Endothelial cell (in vitro differentiated cells): ENCODE measurements at regions not wholly inside any gene's neighbourhood (a gene's known extent, or its start where the extent isn't known, plus 50 kb on each side); places are given as distances from the start of the nearest gene placed in this dataset.

Source experiments
- DNase-seq: peaks from one replicate; pipeline ENCODE4 v3.0.0; 2021; ENCODE audit warnings: low spot score
- H3K27ac Mint-ChIP-seq: one replicate; pipeline ENCODE4 v1.8.0; 2021; ENCODE audit warnings: mixed read lengths, inconsistent platforms; ENCODE audit not compliant: unreplicated experiment
- H3K27me3 Mint-ChIP-seq: one replicate; pipeline ENCODE4 v1.8.0; 2021; ENCODE audit warnings: mild to moderate bottlenecking, moderate library complexity, mixed read lengths, inconsistent platforms; ENCODE audit not compliant: unreplicated experiment
- H3K36me3 Mint-ChIP-seq: one replicate; pipeline ENCODE4 v1.8.0; 2021; ENCODE audit warnings: mild to moderate bottlenecking, low read depth, mixed read lengths, inconsistent platforms; ENCODE audit not compliant: unreplicated experiment
- H3K4me1 Mint-ChIP-seq: one replicate; pipeline ENCODE4 v1.8.0; 2021; ENCODE audit warnings: mild to moderate bottlenecking, mixed read lengths, inconsistent platforms; ENCODE audit not compliant: unreplicated experiment
- H3K4me3 Mint-ChIP-seq: one replicate; pipeline ENCODE4 v1.8.0; 2021; ENCODE audit warnings: mild to moderate bottlenecking, mixed read lengths, inconsistent platforms; ENCODE audit not compliant: unreplicated experiment
- H3K9me3 Mint-ChIP-seq: one replicate; pipeline ENCODE4 v1.8.0; 2021; ENCODE audit warnings: mixed read lengths, inconsistent platforms; ENCODE audit not compliant: unreplicated experiment
- TF ChIP-seq, protein P1 (sequence below): fragments of 200-600 bp; sonication (generic); IDR thresholded peaks from one replicate; pipeline ENCODE4 v1.5.0; 2021; ENCODE audit warnings: antibody characterized with exemption; ENCODE audit not compliant: unreplicated experiment

DNA sequence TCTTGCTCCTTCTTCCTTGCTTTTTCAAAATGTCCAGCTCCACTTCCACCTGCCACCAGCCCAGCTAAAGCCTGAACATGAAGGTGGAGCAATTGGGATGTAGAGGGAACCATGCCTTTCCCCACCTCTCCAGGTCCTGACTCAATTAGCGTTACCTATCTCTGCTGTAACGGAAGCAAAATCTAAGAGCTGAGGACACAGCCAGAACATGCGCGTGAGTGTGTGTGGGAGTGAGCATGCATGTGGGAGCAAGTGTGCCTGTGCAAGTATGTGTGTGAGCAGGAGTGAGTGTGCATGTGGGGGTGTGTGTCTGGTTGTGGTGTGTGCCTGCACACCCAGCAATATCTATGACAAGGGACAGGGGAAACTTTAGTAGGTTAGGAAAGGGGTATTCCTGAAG lies 364.5 kb downstream of the MID1IP1 start:
- Mint-ChIP-seq H3K9me3 (no peaks in the 10 kb centered on the region), H3K4me3 (no peak overlapping the region), H3K4me1 (peaks cover 4% of the 10 kb centered on the region), H3K27ac (no peak overlapping the region), H3K36me3 (no peaks in the 10 kb centered on the region), H3K27me3 (peaks cover 5% of the 10 kb centered on the region)
- DNase-seq = no peak
- TF ChIP-seq, protein P1, sequence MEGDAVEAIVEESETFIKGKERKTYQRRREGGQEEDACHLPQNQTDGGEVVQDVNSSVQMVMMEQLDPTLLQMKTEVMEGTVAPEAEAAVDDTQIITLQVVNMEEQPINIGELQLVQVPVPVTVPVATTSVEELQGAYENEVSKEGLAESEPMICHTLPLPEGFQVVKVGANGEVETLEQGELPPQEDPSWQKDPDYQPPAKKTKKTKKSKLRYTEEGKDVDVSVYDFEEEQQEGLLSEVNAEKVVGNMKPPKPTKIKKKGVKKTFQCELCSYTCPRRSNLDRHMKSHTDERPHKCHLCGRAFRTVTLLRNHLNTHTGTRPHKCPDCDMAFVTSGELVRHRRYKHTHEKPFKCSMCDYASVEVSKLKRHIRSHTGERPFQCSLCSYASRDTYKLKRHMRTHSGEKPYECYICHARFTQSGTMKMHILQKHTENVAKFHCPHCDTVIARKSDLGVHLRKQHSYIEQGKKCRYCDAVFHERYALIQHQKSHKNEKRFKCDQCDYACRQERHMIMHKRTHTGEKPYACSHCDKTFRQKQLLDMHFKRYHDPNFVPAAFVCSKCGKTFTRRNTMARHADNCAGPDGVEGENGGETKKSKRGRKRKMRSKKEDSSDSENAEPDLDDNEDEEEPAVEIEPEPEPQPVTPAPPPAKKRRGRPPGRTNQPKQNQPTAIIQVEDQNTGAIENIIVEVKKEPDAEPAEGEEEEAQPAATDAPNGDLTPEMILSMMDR = no peak

- DNase-seq = no peak
- H3K27me3 Mint-ChIP-seq = peaks cover 3% of the 10 kb centered on the region
- peaks cover 4% of the 10 kb centered on the region for H3K4me1 Mint-ChIP-seq
- H3K27ac Mint-ChIP-seq = no peak overlapping the region
- no peaks in the 10 kb centered on the region for H3K9me3 Mint-ChIP-seq
- TF ChIP-seq, protein P1 = no peak
- no peaks in the 10 kb centered on the region for H3K36me3 Mint-ChIP-seq
- no peak overlapping the region for H3K4me3 Mint-ChIP-seq
Observed at GRCh38 chrX:39167791-39168190, 366.5 kb downstream of the MID1IP1 start.

- H3K27me3 Mint-ChIP-seq = peaks cover 1% of the 10 kb centered on the region
- H3K4me3 Mint-ChIP-seq = no peak overlapping the region
- no peaks in the 10 kb centered on the region for H3K9me3 Mint-ChIP-seq
- H3K36me3 Mint-ChIP-seq = no peaks in the 10 kb centered on the region
- TF ChIP-seq, protein P1 = no peak
- H3K27ac Mint-ChIP-seq = no peak overlapping the region
- no peaks in the 10 kb centered on the region for H3K4me1 Mint-ChIP-seq
- no peak for DNase-seq
Observed at GRCh38 chrX:39168609-39169008, 367.4 kb downstream of the MID1IP1 start.

DNA sequence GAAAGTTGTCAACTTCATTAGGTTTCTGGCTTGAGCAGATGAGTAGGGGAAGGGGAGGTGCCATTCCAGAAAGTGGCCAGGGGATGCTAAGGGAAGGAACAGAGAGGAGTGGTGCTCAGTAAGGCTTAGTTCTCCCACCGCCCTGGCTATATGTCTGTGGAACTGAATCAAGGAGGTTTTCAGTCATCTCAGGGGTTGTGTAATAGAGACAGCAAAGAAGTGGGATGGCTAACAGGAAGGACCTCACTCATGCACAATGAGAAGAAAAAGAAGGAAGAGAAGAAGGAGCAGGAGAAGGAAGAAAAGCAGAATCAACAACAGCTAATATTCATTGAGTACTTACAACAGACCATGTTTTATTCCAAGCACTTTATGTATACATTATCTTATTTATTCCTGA lies 368.7 kb downstream of the MID1IP1 start:
- H3K4me3 Mint-ChIP-seq = no peak overlapping the region
- no peak overlapping the region for H3K27ac Mint-ChIP-seq
- H3K27me3 Mint-ChIP-seq = peaks cover 1% of the 10 kb centered on the region
- no peaks in the 10 kb centered on the region for H3K4me1 Mint-ChIP-seq
- no peaks in the 10 kb centered on the region for H3K36me3 Mint-ChIP-seq
- DNase-seq = no peak
- TF ChIP-seq, protein P1 = no peak
- H3K9me3 Mint-ChIP-seq = no peaks in the 10 kb centered on the region

DNA sequence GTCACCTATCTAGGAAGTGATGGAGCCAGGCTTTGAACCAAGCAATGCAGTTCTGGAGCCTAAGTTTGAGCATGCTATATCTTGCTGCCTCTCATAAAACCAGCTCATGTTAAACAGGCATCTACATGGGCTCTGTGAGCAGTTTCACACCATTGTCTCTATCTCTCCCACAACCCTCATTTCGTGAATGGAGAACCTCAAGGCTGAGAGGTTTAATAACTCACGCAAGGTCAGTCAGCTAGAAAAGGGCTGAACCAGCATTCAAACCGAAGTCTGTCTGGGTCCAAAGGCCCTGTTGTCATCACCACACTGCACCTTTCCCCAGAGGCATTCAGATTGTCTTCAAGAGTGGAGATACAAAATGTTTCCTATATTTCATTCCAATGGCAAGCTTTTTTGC lies 369.2 kb downstream of the MID1IP1 start:
- DNase-seq = no peak
- TF ChIP-seq, protein P1 = no peak
- Mint-ChIP-seq H3K9me3 (no peaks in the 10 kb centered on the region), H3K27ac (no peak overlapping the region), H3K4me1 (no peaks in the 10 kb centered on the region), H3K4me3 (no peak overlapping the region), H3K36me3 (no peaks in the 10 kb centered on the region), H3K27me3 (peaks cover 1% of the 10 kb centered on the region)
